ENCODE measurements at regions not wholly inside any gene's neighbourhood (a gene's known extent, or its start where the extent isn't known, plus 50 kb on each side); places are given as distances from the start of the nearest gene placed in this dataset.

DNA sequence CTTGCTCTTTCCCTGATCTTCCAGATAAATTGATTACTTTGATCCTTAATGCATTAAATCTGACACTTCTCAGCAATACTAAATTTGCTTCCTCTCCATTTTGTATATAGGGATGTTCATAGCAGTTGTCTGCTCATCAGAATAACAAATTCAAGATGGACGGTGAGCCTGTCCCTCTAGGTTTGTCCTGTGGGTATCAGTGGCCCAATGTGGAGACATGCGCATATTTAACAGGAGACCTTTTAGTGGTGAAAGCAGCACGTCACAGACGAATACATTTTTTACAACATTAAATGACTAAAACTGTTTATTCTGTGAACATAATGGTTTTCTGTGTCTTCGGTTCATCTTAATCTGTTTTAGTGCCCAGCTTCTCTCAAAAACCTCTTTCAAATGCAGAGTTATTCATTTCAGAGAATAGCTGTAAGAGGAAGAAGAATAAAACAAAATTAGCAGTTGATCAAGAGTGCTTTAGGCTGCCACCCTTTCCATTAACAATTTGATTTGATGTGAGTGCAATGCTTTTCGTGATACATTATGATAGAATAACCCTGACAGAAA lies 1970.4 kb upstream of the WWC1 start:
- Histone ChIP-seq H3K79me2 (ENCODE audit: control insufficient read depth, insufficient read depth, low read length) (no peaks in the 10 kb centered on the region), H3K9me1 (replicated peaks; ENCODE audit: control insufficient read depth, extremely low read depth, insufficient read depth, low read length) (no peaks in the 10 kb centered on the region), H3K36me3 (ENCODE audit: control insufficient read depth in 2 of 2, extremely low read depth in 1 of 2, insufficient read depth in 2 of 2, low read length in 2 of 2) (no peaks in the 10 kb centered on the region), H3K4me1 (ENCODE audit: control insufficient read depth, extremely low read depth, insufficient read depth, low read length) (no peaks in the 10 kb centered on the region), H3K9me3 (replicated peaks; ENCODE audit: control insufficient read depth, insufficient read depth, low read length) (peaks cover 4% of the 10 kb centered on the region), H2AFZ (ENCODE audit: low read depth, low read length) (no peak overlapping the region), H3K9ac (replicated peaks; ENCODE audit: extremely low read depth, insufficient read depth, low read length) (no peak overlapping the region), H4K20me1 (replicated peaks; ENCODE audit: control insufficient read depth, extremely low read depth, insufficient read depth, low read length) (no peaks in the 10 kb centered on the region), H3K27ac (ENCODE audit: insufficient read depth, low read depth, low read length) (no peak overlapping the region), H3K4me2 (ENCODE audit: insufficient read depth, low read length) (no peak overlapping the region), H3K27me3 (ENCODE audit: control insufficient read depth in 2 of 2, insufficient read depth in 2 of 2, low read length in 2 of 2) (no peaks in the 10 kb centered on the region), H3K4me3 (replicated peaks in 1 of 3; ENCODE audit: insufficient read depth in 1 of 3, low read depth in 1 of 3, low read length in 3 of 3) (no peak overlapping the region)
- TF ChIP-seq GATA2 (IDR thresholded peaks at IDR 0.05; ENCODE audit: insufficient read depth, insufficient read length, low read depth, low read length) (no peak), FOS (IDR thresholded peaks at IDR 0.05; ENCODE audit: borderline replicate concordance, insufficient read depth, low read length) (no peak), POLR2AphosphoS5 (IDR thresholded peaks at IDR 0.05; ENCODE audit: insufficient read depth, low read depth, low read length) (no peak), MYC (IDR thresholded peaks at IDR 0.05; ENCODE audit: low read depth, low read length) (no peak), POLR2A (IDR thresholded peaks at IDR 0.05; ENCODE audit: low read depth, low read length) (no peak), EZH2 (IDR thresholded peaks at IDR 0.05; ENCODE audit: borderline replicate concordance, low read depth, low read length, severe bottlenecking) (no peak), JUN (IDR thresholded peaks at IDR 0.05; ENCODE audit: borderline replicate concordance, insufficient read depth, insufficient read length, low read depth) (no peak)
- TF ChIP-seq, protein P1, sequence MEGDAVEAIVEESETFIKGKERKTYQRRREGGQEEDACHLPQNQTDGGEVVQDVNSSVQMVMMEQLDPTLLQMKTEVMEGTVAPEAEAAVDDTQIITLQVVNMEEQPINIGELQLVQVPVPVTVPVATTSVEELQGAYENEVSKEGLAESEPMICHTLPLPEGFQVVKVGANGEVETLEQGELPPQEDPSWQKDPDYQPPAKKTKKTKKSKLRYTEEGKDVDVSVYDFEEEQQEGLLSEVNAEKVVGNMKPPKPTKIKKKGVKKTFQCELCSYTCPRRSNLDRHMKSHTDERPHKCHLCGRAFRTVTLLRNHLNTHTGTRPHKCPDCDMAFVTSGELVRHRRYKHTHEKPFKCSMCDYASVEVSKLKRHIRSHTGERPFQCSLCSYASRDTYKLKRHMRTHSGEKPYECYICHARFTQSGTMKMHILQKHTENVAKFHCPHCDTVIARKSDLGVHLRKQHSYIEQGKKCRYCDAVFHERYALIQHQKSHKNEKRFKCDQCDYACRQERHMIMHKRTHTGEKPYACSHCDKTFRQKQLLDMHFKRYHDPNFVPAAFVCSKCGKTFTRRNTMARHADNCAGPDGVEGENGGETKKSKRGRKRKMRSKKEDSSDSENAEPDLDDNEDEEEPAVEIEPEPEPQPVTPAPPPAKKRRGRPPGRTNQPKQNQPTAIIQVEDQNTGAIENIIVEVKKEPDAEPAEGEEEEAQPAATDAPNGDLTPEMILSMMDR (IDR thresholded peaks at IDR 0.05; ENCODE audit: extremely low read depth in 1 of 2, insufficient read depth in 1 of 2, low read depth in 1 of 2, low read length in 2 of 2): no peak
- TF ChIP-seq, protein P2, sequence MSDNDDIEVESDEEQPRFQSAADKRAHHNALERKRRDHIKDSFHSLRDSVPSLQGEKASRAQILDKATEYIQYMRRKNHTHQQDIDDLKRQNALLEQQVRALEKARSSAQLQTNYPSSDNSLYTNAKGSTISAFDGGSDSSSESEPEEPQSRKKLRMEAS (IDR thresholded peaks at IDR 0.05; ENCODE audit: insufficient read depth, insufficient read length): no peak
- ChIA-PET POLR2A (no interaction called here), CTCF (no interaction called here)
- dilution Hi-C loops (cut with MboI; ENCODE audit: extremely low pct_ligation_motif_present, low sequenced_read_pairs): no loop called here
- intact Hi-C loops (cut with micrococcal nuclease): no loop called here
- BruUV-seq (replicated peaks): no TSS peak
- DNase-seq (ENCODE audit: low read depth, low spot score): no peak
- no peak for FAIRE-seq

Data from endothelial cell of umbilical vein (primary cell).